Spleen (tissue), 11 donors: ENCODE measurements at regions not wholly inside any gene's neighbourhood (a gene's known extent, or its start where the extent isn't known, plus 50 kb on each side); places are given as distances from the start of the nearest gene placed in this dataset.
A peak's percentile ranks its signal among the peaks of the same experiment; 100 is the strongest.

ENCODE experiments used
- DNase-seq: peaks from one replicate; pipeline ENCODE4 v3.0.0-alpha.2; 2020
- H3K27ac ChIP-seq, 8 donors: fragments of 200-600 bp; sonication (generic) in 7 of 8; 1 replicate in 4 of 8; 2 replicates in 4 of 8; pipeline versions ENCODE4 v1.5.0 to v1.8.0; 2016 to 2021; ENCODE audit warnings: inconsistent platforms in 4 of 8, mild to moderate bottlenecking in 4 of 8, moderate library complexity in 1 of 8
- H3K27me3 ChIP-seq, 7 donors: fragments of 200-600 bp; sonication (generic) in 6 of 7; replicated peaks in 1 of 7; 1 replicate in 4 of 7; 2 replicates in 3 of 7; pipeline versions ENCODE4 v1.5.0 to v1.8.0; 2016 to 2021; ENCODE audit warnings: inconsistent platforms in 3 of 7, mild to moderate bottlenecking in 1 of 7
- H3K36me3 ChIP-seq, 6 donors: fragments of 200-600 bp; sonication (generic) in 5 of 6; 1 replicate in 4 of 6; 2 replicates in 2 of 6; pipeline versions ENCODE4 v1.5.0 to v1.8.0; 2016 to 2021; ENCODE audit warnings: inconsistent platforms in 2 of 6
- H3K4me1 ChIP-seq, 6 donors: fragments of 200-600 bp; sonication (generic) in 5 of 6; 1 replicate in 3 of 6; 2 replicates in 3 of 6; pipeline versions ENCODE4 v1.5.0 to v1.8.0; 2016 to 2021; ENCODE audit warnings: inconsistent platforms in 3 of 6
- H3K4me3 ChIP-seq, 8 donors: fragments of 200-600 bp; sonication (generic) in 7 of 8; 1 replicate in 4 of 8; 2 replicates in 4 of 8; pipeline versions ENCODE4 v1.5.0 to v1.8.0; 2016 to 2021; ENCODE audit warnings: inconsistent platforms in 4 of 8, mild to moderate bottlenecking in 4 of 8, moderate library complexity in 2 of 8
- H3K9me3 ChIP-seq, 8 donors: fragments of 200-600 bp; sonication (generic) in 7 of 8; 1 replicate in 4 of 8; 2 replicates in 4 of 8; pipeline versions ENCODE4 v1.5.0 to v1.8.0; 2016 to 2021; ENCODE audit warnings: inconsistent platforms in 4 of 8
- CTCF ChIP-seq, 11 experiments: fragments of 200-600 bp in 7 of 11; fragments of 450-650 bp in 4 of 11; sonication (generic) in 4 of 11; IDR thresholded peaks in 8 of 11; conservative IDR thresholded peaks in 3 of 11; 1 replicate in 7 of 11; 2 replicates in 4 of 11; pipeline versions ENCODE4 v1.4.0 to v1.8.0; 2016 to 2021; ENCODE audit warnings: antibody characterized with exemption in 11 of 11, inconsistent platforms in 4 of 11, mild to moderate bottlenecking in 1 of 11
- POLR2A ChIP-seq, 3 donors: fragments of 450-650 bp; IDR thresholded peaks; one replicate each; pipeline ENCODE4 v1.5.1; 2017; ENCODE audit warnings: antibody characterized with exemption in 3 of 3, mild to moderate bottlenecking in 1 of 3
- POLR2AphosphoS5 ChIP-seq, 3 donors: sonication (generic); formaldehyde crosslinking; IDR thresholded peaks; one replicate each; pipeline ENCODE4 v1.5.1; 2017; ENCODE audit warnings: antibody characterized with exemption in 3 of 3
- WGBS, 5 donors: extraction: QIAGEN DNeasy Blood & Tissue Kit in 3 of 5; methylation state at CpG; one replicate each; pipeline versions ENCODE4 v1.1.5 to v1.1.7; 2013 to 2018; 5-methylcytosine and 5-hydroxymethylcytosine counted together
- intact Hi-C: fragments of 100-400 bp; cut with DNase I; formaldehyde crosslinking; loops from one replicate; pipeline ENCODE4 v1.15.0; 2023; ENCODE audit warnings: low total_unique reads
- donor health status: healthy with polysubstance abuse.
- donor health status: DM: no; HTN: no; CAD: no; lungs with moderate emphysema.
- donor health status: DM: no; HTN: no; CAD: no.
- donor health status: Bipolar disorder and iron deficiency.
- donor health status: healthy.
- donor health status: DM: no; HTN: no; CAD: no.
- donor health status: DM: yes; HTN: yes; CAD: no.

GRCh38 chr18:24989760-24990593 is 362.0 kb downstream of the ZNF521 start:
- Histone ChIP-seq H3K4me1 (peaks cover 0 to 16% (median 7%) of the 10 kb centered on the region in 6 donors), H3K9me3 (no peaks in the 10 kb centered on the region), H3K27ac (peak overlapping the region in 1 of 8 donors; percentile 10), H3K4me3 (no peak overlapping the region), H3K27me3 (no peaks in the 10 kb centered on the region), H3K36me3 (no peaks in the 10 kb centered on the region)
- 70 to 84% (median 73%) methylated on average over 7 of the region's 7 CpGs for WGBS, 5 donors
- TF ChIP-seq POLR2A (IDR thresholded peaks at IDR 0.05): no peak
- TF ChIP-seq POLR2AphosphoS5 (IDR thresholded peaks at IDR 0.05): no peak
- TF ChIP-seq CTCF (IDR thresholded peaks at IDR 0.05 in 8 of 11, conservative IDR thresholded peaks at IDR 0.05 in 3 of 11): no peak
- no peak for DNase-seq
- intact Hi-C loops: no loop called here

DNA sequence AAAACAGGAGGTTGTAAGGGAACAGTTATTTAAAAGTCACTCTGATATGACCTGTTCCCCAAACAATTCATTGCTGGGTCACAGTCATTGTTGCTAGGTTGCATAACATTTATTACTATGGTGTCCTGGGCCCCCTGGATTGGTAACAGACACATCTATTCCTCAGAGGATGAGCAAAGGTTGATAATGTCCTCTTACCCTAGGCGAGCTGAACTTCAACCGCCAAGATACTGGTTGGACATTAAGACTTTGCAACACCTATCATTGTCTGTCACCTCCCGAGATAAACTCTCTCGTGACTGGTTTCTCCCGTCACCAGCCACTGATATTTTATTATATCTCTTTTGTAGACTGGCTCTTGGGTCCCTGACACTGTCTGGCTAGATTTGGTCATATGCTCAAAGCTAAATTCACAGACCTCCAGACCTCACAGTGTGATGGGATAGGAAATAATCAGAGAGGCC is 361.3 kb downstream of the ZNF521 start:
- intact Hi-C loops: no loop called here
- H3K9me3 ChIP-seq: no peaks in the 10 kb centered on the region
- no peak for DNase-seq
- 77 to 98% (median 89%) methylated on average over 5 of the region's 5 CpGs for WGBS, 5 donors
- peaks cover 0 to 16% (median 7%) of the 10 kb centered on the region in 6 donors for H3K4me1 ChIP-seq
- H3K27me3 ChIP-seq: no peaks in the 10 kb centered on the region
- peak overlapping the region in 2 of 8 donors; percentile 10 to 17 for H3K27ac ChIP-seq
- no peak for TF ChIP-seq POLR2AphosphoS5 (IDR thresholded peaks at IDR 0.05)
- no peak for TF ChIP-seq POLR2A (IDR thresholded peaks at IDR 0.05)
- TF ChIP-seq CTCF (IDR thresholded peaks at IDR 0.05 in 8 of 11, conservative IDR thresholded peaks at IDR 0.05 in 3 of 11): no peak
- H3K4me3 ChIP-seq: no peak overlapping the region
- no peaks in the 10 kb centered on the region for H3K36me3 ChIP-seq

DNA sequence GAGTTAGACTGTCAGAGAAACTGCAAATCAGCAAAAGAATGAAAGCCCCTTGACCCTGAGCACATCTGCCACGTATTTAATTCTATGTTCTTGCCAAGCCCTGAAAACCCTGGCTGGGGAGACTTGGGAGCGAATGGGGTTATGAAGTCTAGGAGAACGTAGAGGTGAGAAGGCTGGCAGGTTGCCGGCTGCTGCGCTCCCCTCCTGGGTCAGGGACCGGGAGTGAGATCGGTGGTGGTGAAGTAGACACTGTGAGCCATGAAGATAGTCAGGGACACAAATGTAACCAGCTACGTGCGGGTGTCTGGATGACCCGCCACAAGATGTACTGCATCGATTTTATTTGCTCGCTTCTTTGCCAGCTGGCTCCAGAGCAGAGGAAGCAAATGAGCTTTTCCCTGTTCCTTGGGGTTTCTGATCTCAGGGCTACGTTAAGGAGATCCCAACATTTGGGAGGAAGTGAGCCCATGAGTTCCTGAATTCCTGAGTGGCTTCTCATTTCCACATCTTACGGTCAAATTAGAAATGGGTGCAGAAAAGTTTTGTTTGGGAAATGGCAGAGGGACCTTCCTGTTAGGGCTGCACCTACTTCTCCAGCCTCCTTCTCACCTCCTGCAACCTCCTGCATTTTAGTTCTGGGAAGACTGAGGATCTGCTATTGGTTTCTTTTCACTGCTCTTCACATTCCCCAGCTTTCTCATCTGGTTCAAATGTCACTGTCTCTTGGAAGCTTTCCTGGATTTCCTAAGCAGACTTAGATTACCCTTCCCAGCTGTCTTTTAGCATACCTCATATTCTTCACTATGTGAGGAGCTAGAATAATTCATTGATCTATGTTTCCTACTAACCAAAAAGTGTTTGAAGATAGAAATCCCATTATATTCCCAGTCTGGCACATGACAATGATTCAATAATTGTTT is 360.6 kb downstream of the ZNF521 start:
- H3K36me3 ChIP-seq: no peaks in the 10 kb centered on the region
- DNase-seq: no peak
- intact Hi-C loops: no loop called here
- no peaks in the 10 kb centered on the region for H3K9me3 ChIP-seq
- no peaks in the 10 kb centered on the region for H3K27me3 ChIP-seq
- TF ChIP-seq POLR2AphosphoS5 (IDR thresholded peaks at IDR 0.05) (no peak), CTCF (IDR thresholded peaks at IDR 0.05 in 8 of 11, conservative IDR thresholded peaks at IDR 0.05 in 3 of 11) (no peak), POLR2A (IDR thresholded peaks at IDR 0.05) (no peak)
- 69 to 81% (median 73%) methylated on average over 14 of the region's 14 CpGs for WGBS, 5 donors
- H3K27ac ChIP-seq: peak overlapping the region in 3 of 8 donors; percentile 10 to 32 (median 17)
- no peak overlapping the region for H3K4me3 ChIP-seq
- peaks cover 0 to 15% (median 4%) of the 10 kb centered on the region in 6 donors for H3K4me1 ChIP-seq
